Lower leg skin (tissue), 3 donors: ENCODE measurements at regions not wholly inside any gene's neighbourhood (a gene's known extent, or its start where the extent isn't known, plus 50 kb on each side); places are given as distances from the start of the nearest gene placed in this dataset.

Experiments used
- POLR2A ChIP-seq, 2 donors: fragments of 450-650 bp; IDR thresholded peaks; one replicate each; pipeline ENCODE4 v1.6.1; 2016 to 2017; ENCODE audit warnings: antibody characterized with exemption in 2 of 2, mild to moderate bottlenecking in 1 of 2, moderate library complexity in 1 of 2
- TF ChIP-seq, protein P1 (sequence below), 3 donors: fragments of 450-650 bp; IDR thresholded peaks; one replicate each; pipeline ENCODE4 v1.5.1; 2016; ENCODE audit warnings: antibody characterized with exemption in 3 of 3, mild to moderate bottlenecking in 3 of 3, moderate library complexity in 2 of 3

DNA sequence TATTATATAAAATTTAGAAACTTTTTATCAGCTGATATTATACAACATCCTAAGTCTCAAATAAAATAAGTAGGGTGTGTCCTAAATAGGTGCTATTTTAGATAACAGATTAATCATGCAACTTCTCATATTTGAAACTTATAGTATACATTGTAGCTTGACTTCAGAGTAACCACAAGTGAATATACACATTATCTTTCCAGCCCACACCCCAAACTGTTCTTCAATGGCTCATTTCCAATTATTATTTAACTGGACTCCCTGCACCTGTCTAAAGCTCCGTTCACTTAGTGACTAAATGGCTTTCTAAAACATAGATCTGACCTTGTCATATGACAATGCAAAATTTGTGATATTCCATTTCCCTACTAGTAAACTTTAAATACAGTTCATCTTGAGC, 490.9 kb upstream of the RGMB start:
- TF ChIP-seq, protein P1, sequence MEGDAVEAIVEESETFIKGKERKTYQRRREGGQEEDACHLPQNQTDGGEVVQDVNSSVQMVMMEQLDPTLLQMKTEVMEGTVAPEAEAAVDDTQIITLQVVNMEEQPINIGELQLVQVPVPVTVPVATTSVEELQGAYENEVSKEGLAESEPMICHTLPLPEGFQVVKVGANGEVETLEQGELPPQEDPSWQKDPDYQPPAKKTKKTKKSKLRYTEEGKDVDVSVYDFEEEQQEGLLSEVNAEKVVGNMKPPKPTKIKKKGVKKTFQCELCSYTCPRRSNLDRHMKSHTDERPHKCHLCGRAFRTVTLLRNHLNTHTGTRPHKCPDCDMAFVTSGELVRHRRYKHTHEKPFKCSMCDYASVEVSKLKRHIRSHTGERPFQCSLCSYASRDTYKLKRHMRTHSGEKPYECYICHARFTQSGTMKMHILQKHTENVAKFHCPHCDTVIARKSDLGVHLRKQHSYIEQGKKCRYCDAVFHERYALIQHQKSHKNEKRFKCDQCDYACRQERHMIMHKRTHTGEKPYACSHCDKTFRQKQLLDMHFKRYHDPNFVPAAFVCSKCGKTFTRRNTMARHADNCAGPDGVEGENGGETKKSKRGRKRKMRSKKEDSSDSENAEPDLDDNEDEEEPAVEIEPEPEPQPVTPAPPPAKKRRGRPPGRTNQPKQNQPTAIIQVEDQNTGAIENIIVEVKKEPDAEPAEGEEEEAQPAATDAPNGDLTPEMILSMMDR (IDR thresholded peaks at IDR 0.05): no peak
- TF ChIP-seq POLR2A (IDR thresholded peaks at IDR 0.05): no peak
